CD4-positive, alpha-beta T cell treated with Interleukin-12 subunit alpha and Interleukin-12 subunit beta, for 1 hour (primary cell): ENCODE measurements at regions not wholly inside any gene's neighbourhood (a gene's known extent, or its start where the extent isn't known, plus 50 kb on each side); places are given as distances from the start of the nearest gene placed in this dataset.

Experiments
- DNase-seq: peaks from one replicate; pipeline ENCODE4 v3.0.0-alpha.2; 2020

DNA sequence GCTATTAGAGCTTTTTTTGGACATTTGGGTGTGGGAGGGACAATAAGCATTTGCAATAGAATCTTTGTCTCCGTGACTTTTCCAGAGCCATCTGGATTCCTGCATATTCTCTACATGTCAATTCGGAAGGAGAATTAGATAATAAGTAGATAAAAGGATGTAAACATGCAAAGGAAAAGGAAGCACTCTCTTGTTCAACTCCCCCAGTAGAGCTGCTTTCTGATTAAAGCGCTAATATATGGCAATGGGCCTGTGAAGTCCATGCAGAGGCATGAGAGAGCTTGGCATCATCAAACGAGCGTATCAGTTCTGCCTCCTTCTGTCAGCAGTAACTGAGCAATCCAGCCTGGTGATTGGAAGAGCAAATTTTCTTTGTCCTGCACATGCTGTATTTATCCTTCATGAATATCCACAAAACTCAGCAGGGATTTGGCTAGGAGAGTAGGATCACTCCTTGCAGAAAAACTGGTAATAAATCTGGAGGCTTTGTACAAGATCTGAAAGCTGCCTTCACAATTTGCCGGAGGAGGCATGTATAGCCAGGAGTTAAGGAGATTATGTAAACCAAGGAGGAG lies 1752.9 kb downstream of the MAT2B start:
- no peak for DNase-seq

- DNase-seq = no peak
Measured at GRCh38 chr5:165260426-165260825, 1755.0 kb downstream of the MAT2B start.

DNA sequence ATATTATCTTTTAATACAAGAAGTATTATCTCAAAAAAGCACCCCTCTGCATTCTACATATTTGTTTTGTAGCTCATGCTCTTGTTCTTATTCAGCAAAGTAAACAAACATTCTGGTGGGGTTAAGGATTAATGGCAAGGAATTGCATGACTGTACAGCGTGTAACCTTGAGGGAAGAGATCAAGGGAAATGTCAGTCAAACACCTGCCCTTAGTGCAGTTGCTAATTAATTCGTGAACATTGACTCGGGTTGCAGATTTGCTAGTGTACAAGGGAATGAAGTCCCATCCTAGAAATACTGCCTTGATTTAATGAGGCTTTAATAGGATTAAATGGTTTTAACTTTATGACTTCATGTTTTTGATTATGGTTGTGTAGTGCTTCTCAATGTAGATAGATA lies 1758.1 kb downstream of the MAT2B start:
- DNase-seq = no peak

- no peak for DNase-seq
Measured at GRCh38 chr5:165266939-165267338, 1761.5 kb downstream of the MAT2B start.

- DNase-seq = no peak
Measured at GRCh38 chr5:165272436-165272835, 1767.0 kb downstream of the MAT2B start.

DNA sequence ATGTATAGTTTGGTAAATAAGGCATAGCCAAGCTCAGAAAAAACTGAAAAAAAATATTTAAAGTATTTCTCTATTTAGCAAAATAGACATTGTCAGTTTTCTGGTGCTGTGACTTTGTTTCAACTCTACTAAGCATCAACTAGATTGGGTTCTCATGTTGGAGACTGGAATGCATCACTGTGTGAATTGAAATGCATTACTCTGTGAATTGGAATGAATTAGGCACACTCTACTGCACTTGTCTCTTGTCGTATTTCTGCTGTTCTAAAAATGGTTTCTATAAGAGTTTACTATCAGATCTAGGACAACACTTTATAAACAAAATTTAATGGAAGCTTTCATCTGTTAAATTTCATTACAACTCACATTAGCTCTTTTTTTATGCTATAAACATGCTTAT lies 1772.2 kb downstream of the MAT2B start:
- DNase-seq = no peak

DNA sequence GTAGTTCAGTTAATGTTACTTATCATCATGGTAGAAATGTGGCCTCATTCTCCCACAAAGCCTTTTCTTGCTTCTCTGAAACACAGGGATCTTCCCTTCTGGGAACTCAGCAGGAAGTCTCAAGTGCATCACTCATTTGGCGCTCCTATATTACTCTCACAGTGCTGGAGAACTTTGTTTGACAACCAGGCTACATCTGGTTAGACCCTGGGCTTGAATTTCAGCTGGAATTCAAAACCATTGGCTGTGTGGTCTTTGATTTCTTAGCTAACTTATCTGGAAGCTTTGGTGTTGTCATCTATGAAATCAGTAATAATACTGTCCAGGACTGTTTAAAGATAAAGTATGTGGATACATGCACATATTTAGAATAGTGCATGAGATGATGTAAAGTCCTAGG lies 1777.1 kb downstream of the MAT2B start:
- DNase-seq = no peak

DNA sequence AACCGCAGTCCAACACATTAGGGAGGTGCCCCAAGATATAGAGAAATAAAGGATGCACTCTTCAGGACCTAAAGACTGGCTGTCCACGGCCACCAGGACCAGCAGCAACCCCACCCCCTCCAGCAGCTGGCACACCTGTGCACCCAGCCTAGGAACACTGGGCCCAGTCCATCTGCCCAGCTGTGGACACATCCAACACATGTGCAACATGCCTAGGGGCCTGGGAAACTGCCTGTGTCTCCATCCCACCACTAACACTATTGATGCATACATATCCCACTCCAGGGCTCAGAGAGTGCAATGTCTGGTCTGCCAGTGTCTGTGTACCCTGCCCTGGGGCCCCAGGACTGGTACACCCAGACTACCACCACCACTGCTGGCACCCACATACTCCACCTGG lies 1781.3 kb downstream of the MAT2B start:
- DNase-seq = no peak

GRCh38 chr5:165290535-165290934 lies 1785.1 kb downstream of the MAT2B start:
- no peak for DNase-seq

GRCh38 chr5:165296401-165297130 lies 1791.1 kb downstream of the MAT2B start:
- no peak for DNase-seq

- DNase-seq = no peak
Measured at GRCh38 chr5:165304193-165304827, 1798.9 kb downstream of the MAT2B start.

DNA sequence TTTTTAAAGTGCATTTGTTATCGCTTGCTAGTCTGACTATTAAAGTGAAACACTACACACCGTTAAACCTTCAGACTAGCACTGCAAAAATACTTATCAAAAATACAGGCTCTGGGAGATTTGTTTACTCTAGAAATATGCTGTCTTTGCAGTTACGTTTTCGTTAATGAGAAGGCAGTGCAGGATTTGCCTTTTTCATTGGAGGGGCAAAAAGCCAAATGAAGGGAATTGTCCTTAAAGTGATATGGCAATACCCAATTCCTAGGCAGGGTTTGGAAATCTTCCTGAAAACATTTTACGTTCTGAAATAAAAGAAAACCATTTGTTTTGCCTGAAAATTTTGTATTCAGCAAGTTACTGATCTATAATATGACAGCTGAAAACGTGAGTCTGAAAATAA lies 1800.2 kb downstream of the MAT2B start:
- DNase-seq = no peak

GRCh38 chr5:165309446-165309845 lies 1804.0 kb downstream of the MAT2B start:
- DNase-seq = no peak

DNA sequence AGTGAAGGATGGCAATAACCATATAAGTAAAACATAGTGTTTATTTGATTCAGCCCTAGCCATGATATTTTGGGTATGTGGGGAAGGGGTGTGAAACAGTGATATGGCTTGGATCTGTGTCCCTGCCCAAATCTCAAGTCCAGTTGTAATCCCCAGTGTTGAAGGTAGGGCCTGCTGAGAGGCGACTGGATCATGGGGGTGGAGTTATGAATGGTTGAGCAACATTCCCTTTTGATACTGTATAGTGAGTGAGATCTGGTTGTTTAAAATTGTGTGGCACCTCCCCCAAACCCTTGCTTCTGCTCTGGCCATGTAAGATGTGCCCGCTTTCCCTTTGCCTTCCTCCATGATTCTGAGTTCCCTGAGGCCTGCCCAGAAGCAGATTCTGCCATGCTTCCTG lies 1804.6 kb downstream of the MAT2B start:
- DNase-seq = no peak

GRCh38 chr5:165321912-165322311 lies 1816.5 kb downstream of the MAT2B start:
- DNase-seq = no peak

GRCh38 chr5:165325221-165325620 lies 1819.8 kb downstream of the MAT2B start:
- DNase-seq = no peak

DNA sequence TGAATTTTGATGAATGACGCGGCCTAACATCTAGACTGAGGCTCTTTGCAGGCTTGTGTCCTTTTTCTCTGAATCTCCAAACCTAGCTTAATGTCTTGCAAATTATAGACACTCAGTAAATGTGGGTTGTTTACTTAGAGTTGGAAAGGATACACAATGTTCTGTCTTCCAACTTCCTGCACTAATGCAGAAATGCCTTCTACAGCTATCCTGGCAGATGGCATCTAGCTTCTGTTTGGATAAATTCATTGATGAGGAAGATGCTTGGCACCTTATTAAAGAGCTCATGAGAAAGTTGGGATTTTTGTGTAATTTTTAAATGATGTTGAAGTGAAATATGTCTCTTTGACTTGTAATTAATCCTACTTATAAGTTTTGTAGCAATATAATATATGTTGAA lies 1822.2 kb downstream of the MAT2B start:
- DNase-seq = no peak

GRCh38 chr5:165328846-165329245 lies 1823.4 kb downstream of the MAT2B start:
- DNase-seq = no peak

GRCh38 chr5:165333623-165334022 lies 1828.2 kb downstream of the MAT2B start:
- no peak for DNase-seq

- DNase-seq = no peak
Measured at GRCh38 chr5:165334201-165334600, 1828.8 kb downstream of the MAT2B start.

GRCh38 chr5:165349735-165350134 lies 1844.3 kb downstream of the MAT2B start:
- DNase-seq = no peak

- DNase-seq = no peak
Measured at GRCh38 chr5:165351342-165351741, 1845.9 kb downstream of the MAT2B start.

- DNase-seq = no peak
Measured at GRCh38 chr5:165360366-165360765, 1854.9 kb downstream of the MAT2B start.

DNA sequence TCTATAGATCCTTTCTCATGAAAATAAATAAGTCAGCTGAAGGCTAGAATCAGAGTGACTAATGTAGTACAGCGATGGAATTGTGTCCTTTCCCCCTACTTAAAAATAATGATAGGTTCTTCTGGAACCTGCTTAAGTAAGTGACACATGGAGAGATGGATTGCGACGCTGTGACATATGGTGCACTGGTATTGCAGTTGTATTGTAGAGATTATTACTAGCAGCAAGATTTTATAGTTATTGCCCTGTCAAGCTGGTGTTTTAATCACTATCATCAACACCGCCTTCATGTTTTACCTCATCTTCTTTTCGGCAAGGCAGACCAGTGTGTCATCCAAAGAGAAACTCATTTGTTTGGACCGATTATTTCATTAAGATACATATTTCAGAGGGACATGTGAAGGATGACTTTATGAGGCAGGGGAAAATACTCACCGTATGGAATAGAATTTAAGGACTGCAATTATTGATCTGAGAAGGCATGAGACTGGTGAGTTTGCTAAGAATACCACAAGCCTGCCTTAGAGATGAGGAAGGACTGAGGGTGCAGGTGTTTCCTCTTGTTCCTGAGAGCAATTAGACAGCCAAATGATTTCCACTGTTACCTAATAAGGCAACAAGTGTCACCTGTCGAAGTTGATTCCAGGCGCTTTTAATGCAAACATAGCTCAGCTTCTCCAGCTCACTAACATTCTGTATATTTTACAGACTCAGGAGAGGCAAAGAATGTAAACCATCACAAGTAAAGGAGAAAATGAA lies 1855.5 kb downstream of the MAT2B start:
- DNase-seq = no peak
